DND-41 (cell line): ENCODE measurements at regions not wholly inside any gene's neighbourhood (a gene's known extent, or its start where the extent isn't known, plus 50 kb on each side); places are given as distances from the start of the nearest gene placed in this dataset.

Source experiments
- ATAC-seq: fragments of 200-7000 bp; cut with Tn5 transposase; 3 replicates; pipeline ENCODE4 v1.9.1; 2021; ENCODE audit warnings: low read depth; ENCODE audit not compliant: insufficient read depth
- DNase-seq: peaks from one replicate; pipeline ENCODE4 v3.0.0-alpha.2; 2020
- H2AFZ ChIP-seq: 2 replicates; pipeline ENCODE4 v1.6.0; 2012; ENCODE audit warnings: low read depth, low read length
- H3K27ac ChIP-seq: 2 replicates; pipeline ENCODE4 v1.5.1; 2012; ENCODE audit warnings: low read length, inconsistent platforms
- H3K27me3 ChIP-seq: fragments of 200-600 bp; sonication (generic); 2 replicates; pipeline ENCODE4 v1.6.0; 2012; ENCODE audit warnings: low read length, mild to moderate bottlenecking, inconsistent platforms; ENCODE audit not compliant: insufficient read depth, poor library complexity
- H3K36me3 ChIP-seq: 2 replicates; pipeline ENCODE4 v1.5.1; 2012; ENCODE audit warnings: low read length, inconsistent platforms; ENCODE audit not compliant: insufficient read depth
- H3K4me1 ChIP-seq: 2 replicates; pipeline ENCODE4 v1.5.1; 2012; ENCODE audit warnings: mild to moderate bottlenecking, low read length; ENCODE audit not compliant: insufficient read depth
- H3K4me2 ChIP-seq: 2 replicates; pipeline ENCODE4 v1.6.0; 2012; ENCODE audit warnings: mild to moderate bottlenecking, moderate library complexity, low read length, inconsistent platforms; ENCODE audit not compliant: insufficient read depth
- H3K4me3 ChIP-seq, 2 experiments: fragments of 200-600 bp in 1 of 2; shearing (Covaris generic) in 1 of 2; 2 replicates each; pipeline ENCODE4 v1.5.1; 2012 to 2016; ENCODE audit warnings: inconsistent platforms in 2 of 2, low read length in 2 of 2, mild to moderate bottlenecking in 2 of 2, low read depth in 1 of 2, moderate library complexity in 1 of 2
- H3K79me2 ChIP-seq: 2 replicates; pipeline ENCODE4 v1.6.0; 2012; ENCODE audit warnings: low read length, inconsistent platforms; ENCODE audit not compliant: insufficient read depth
- H3K9ac ChIP-seq: 2 replicates; pipeline ENCODE4 v1.6.0; 2012; ENCODE audit warnings: low read depth, mild to moderate bottlenecking, inconsistent platforms, low read length, moderate library complexity
- H3K9me3 ChIP-seq: 2 replicates; pipeline ENCODE4 v1.5.1; 2012; ENCODE audit warnings: low read length, moderate library complexity, mild to moderate bottlenecking, inconsistent platforms; ENCODE audit not compliant: insufficient read depth, severe bottlenecking
- H4K20me1 ChIP-seq: 2 replicates; pipeline ENCODE4 v1.6.0; 2012; ENCODE audit warnings: low read length; ENCODE audit not compliant: insufficient read depth
- EZH2 ChIP-seq: IDR thresholded peaks from 3 replicates; pipeline ENCODE4 v1.6.1; 2012; ENCODE audit warnings: borderline replicate concordance, low read depth, mild to moderate bottlenecking, moderate library complexity, low read length, inconsistent platforms; ENCODE audit not compliant: severe bottlenecking
- TF ChIP-seq, protein P1 (sequence below): IDR thresholded peaks from 2 replicates; pipeline ENCODE4 v1.5.1; 2012; ENCODE audit warnings: borderline replicate concordance, low read length, moderate library complexity, mild to moderate bottlenecking; ENCODE audit not compliant: poor library complexity, severe bottlenecking; ENCODE audit errors: extremely low read depth

DNA sequence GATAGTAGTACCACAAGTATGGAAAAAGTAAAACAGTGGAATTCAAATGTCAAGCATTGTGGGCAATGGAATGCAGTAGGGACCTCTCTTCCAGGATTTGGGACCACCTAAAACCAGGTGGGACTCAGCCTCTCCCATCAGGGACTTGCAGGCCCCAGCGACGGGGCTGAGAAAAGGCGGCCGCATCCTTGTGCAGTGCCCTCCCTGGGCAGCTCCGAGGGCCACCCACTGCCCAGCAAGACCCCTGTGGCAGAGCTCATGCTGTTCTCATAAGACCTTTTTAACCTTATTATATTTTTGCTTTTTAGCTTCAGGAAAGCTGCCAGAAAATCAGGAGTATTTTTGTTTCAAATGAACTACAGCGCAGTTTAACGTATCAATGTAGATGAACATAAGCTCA lies 142.6 kb upstream of the RPS6KA2 start:
- Histone ChIP-seq H3K27me3 (peaks cover 2% of the 10 kb centered on the region), H2AFZ (no peak overlapping the region), H3K4me1 (no peaks in the 10 kb centered on the region), H3K79me2 (no peaks in the 10 kb centered on the region), H4K20me1 (no peaks in the 10 kb centered on the region; the same call in 1 of the 2 replicates), H3K36me3 (no peaks in the 10 kb centered on the region), H3K9me3 (no peaks in the 10 kb centered on the region), H3K4me2 (no peak overlapping the region), H3K4me3 (no peak overlapping the region), H3K27ac (no peak overlapping the region), H3K9ac (no peak overlapping the region)
- no peak for TF ChIP-seq EZH2
- TF ChIP-seq, protein P1, sequence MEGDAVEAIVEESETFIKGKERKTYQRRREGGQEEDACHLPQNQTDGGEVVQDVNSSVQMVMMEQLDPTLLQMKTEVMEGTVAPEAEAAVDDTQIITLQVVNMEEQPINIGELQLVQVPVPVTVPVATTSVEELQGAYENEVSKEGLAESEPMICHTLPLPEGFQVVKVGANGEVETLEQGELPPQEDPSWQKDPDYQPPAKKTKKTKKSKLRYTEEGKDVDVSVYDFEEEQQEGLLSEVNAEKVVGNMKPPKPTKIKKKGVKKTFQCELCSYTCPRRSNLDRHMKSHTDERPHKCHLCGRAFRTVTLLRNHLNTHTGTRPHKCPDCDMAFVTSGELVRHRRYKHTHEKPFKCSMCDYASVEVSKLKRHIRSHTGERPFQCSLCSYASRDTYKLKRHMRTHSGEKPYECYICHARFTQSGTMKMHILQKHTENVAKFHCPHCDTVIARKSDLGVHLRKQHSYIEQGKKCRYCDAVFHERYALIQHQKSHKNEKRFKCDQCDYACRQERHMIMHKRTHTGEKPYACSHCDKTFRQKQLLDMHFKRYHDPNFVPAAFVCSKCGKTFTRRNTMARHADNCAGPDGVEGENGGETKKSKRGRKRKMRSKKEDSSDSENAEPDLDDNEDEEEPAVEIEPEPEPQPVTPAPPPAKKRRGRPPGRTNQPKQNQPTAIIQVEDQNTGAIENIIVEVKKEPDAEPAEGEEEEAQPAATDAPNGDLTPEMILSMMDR, result no peak
- ATAC-seq, result no peak
- DNase-seq, result no peak

DNA sequence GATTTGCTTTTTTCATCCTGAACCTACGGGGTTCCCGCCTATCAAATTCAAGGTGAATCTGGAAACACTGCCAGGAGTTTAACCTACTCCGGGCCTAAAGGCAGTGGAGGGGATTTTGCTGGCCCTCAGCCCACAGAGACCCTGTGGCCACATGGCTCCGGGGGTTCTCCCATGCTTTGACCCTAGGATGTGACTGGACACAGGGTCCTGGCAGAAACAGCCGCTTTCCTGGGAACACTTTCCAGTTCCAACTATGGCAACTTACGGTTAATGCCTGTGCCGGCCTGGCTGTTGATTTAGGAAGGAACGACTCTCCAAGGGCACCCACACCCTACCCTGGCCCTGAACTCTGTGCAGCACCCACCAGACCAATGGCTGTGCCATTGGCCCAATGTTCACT lies 141.7 kb upstream of the RPS6KA2 start:
- no peaks in the 10 kb centered on the region for H3K4me1 ChIP-seq
- ATAC-seq (no peak), DNase-seq (no peak)
- H4K20me1 ChIP-seq, result no peaks in the 10 kb centered on the region; the same call in 1 of the 2 replicates
- no peaks in the 10 kb centered on the region for H3K36me3 ChIP-seq
- no peak for TF ChIP-seq EZH2
- TF ChIP-seq, protein P1, result no peak
- H3K27me3 ChIP-seq, result peaks cover 2% of the 10 kb centered on the region
- H3K79me2 ChIP-seq, result no peaks in the 10 kb centered on the region
- H2AFZ ChIP-seq, result no peak overlapping the region
- no peak overlapping the region for H3K4me2 ChIP-seq
- H3K27ac ChIP-seq, result no peak overlapping the region
- no peak overlapping the region for H3K4me3 ChIP-seq
- no peak overlapping the region for H3K9ac ChIP-seq
- no peaks in the 10 kb centered on the region for H3K9me3 ChIP-seq

DNA sequence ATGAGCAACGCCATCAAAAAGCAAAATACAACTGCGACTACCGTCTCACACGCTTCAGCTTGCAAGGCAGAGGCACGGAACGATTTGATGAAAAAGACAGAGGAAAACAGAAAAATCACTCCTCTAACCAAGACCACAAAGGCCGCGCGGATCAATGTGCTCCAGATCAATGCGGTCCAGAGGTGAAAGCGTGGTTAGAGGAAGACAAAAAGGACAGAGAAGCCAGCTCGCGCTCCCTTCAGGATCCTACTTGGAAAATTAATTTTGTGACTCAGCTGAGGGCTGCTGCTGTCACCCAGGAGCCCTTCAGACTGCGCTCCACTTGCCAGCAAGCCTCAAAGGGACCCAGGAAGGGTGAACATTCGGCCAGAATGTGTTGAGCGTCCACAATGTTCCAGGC lies 140.2 kb upstream of the RPS6KA2 start:
- Histone ChIP-seq H3K27me3 (peaks cover 2% of the 10 kb centered on the region), H3K9me3 (no peaks in the 10 kb centered on the region), H3K27ac (no peak overlapping the region)

More for the DNA sequence above, 140.2 kb upstream of the RPS6KA2 start:
- no peaks in the 10 kb centered on the region; the same call in 1 of the 2 replicates for H4K20me1 ChIP-seq
- H3K79me2 ChIP-seq, result no peaks in the 10 kb centered on the region
- H3K4me2 ChIP-seq, result no peak overlapping the region
- no peak overlapping the region for H3K4me3 ChIP-seq
- no peaks in the 10 kb centered on the region for H3K36me3 ChIP-seq
- H3K4me1 ChIP-seq, result no peaks in the 10 kb centered on the region
- no peak overlapping the region for H2AFZ ChIP-seq
- ATAC-seq, result no peak
- no peak for TF ChIP-seq EZH2
- TF ChIP-seq, protein P1, result no peak
- no peak for DNase-seq
- H3K9ac ChIP-seq, result no peak overlapping the region
